ENCODE measurements at regions not wholly inside any gene's neighbourhood (a gene's known extent, or its start where the extent isn't known, plus 50 kb on each side); places are given as distances from the start of the nearest gene placed in this dataset.
"Not testable (repeated sequence)": the region's sequence is repeated elsewhere in the genome, so short reads cannot be mapped to it uniquely, and the experiment has no call there.

- TF ChIP-seq EZH2 (IDR thresholded peaks at IDR 0.05; ENCODE audit: low read depth) = not testable (repeated sequence)
- TF ChIP-seq, protein P1, sequence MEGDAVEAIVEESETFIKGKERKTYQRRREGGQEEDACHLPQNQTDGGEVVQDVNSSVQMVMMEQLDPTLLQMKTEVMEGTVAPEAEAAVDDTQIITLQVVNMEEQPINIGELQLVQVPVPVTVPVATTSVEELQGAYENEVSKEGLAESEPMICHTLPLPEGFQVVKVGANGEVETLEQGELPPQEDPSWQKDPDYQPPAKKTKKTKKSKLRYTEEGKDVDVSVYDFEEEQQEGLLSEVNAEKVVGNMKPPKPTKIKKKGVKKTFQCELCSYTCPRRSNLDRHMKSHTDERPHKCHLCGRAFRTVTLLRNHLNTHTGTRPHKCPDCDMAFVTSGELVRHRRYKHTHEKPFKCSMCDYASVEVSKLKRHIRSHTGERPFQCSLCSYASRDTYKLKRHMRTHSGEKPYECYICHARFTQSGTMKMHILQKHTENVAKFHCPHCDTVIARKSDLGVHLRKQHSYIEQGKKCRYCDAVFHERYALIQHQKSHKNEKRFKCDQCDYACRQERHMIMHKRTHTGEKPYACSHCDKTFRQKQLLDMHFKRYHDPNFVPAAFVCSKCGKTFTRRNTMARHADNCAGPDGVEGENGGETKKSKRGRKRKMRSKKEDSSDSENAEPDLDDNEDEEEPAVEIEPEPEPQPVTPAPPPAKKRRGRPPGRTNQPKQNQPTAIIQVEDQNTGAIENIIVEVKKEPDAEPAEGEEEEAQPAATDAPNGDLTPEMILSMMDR (conservative IDR thresholded peaks at IDR 0.05) = not testable (repeated sequence)
These were observed 50.5 kb upstream of the IQSEC3 start for GRCh38 chr12:16019-16418.
